GM12892 (cell line): ENCODE measurements at regions not wholly inside any gene's neighbourhood (a gene's known extent, or its start where the extent isn't known, plus 50 kb on each side); places are given as distances from the start of the nearest gene placed in this dataset.

Source experiments
- POLR2A ChIP-seq: IDR thresholded peaks from 2 replicates; pipeline ENCODE4 v1.6.1; 2011; ENCODE audit warnings: low read depth, low read length, control low read depth
- POLR2AphosphoS5 ChIP-seq: IDR thresholded peaks from 2 replicates; pipeline ENCODE4 v1.6.1; 2011; ENCODE audit warnings: low read depth, low read length, control low read depth

DNA sequence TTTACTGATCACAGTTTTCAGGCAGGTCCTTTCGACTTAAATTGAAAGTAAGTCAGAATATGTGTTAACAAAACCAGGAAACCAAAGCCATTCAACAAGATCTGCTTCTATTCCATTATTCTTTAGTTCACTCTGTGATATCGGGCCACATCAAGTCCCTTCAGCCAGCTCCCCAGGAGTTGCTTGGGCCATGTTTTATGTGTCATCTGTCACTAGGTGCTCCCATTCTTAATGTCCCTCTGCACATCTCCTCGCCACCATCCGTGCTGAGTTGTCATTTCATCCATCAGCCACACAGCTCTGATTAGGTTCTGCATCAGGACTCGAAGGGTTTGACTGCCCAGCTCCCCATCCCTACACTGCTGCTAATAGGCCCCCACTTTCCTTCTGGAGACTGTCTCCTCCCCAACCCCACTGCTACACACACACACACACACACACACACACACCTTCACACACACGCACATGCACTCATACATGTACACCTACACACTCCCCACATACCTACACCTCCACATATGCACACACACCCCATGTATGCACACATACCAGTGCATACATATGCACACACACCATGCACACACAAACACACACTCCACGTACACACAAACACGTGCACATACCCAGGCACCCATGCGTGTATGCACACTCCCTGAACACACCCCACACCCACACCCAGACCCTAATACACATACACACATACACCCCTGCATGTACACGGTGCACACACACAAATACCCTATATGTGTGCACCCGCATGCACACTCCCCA lies 143.3 kb upstream of the GMDS start:
- TF ChIP-seq POLR2A (no peak), POLR2AphosphoS5 (no peak)
